ENCODE measurements at regions not wholly inside any gene's neighbourhood (a gene's known extent, or its start where the extent isn't known, plus 50 kb on each side); places are given as distances from the start of the nearest gene placed in this dataset.
"Not testable (repeated sequence)": the region's sequence is repeated elsewhere in the genome, so short reads cannot be mapped to it uniquely, and the experiment has no call there.

DNA sequence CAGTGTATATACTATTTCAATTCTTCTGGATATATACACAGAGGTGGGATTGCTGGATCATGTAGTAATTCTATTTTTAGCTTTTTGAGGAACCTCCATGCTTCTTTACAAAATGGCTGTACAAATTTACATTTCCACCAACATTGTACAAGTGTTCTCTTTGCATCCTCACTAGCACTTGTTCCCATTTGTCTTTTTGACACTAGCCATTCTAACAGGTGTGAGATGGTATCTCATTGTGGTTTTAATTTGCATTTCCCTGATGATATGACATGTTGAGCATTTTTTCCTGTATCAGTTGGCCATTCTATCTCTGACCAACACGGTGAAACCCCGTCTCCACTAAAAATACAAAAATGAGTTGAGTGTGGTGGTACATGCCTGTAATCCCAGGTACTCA is 68.1 kb upstream of the PMEPA1 start:
- no peak for DNase-seq

DNA sequence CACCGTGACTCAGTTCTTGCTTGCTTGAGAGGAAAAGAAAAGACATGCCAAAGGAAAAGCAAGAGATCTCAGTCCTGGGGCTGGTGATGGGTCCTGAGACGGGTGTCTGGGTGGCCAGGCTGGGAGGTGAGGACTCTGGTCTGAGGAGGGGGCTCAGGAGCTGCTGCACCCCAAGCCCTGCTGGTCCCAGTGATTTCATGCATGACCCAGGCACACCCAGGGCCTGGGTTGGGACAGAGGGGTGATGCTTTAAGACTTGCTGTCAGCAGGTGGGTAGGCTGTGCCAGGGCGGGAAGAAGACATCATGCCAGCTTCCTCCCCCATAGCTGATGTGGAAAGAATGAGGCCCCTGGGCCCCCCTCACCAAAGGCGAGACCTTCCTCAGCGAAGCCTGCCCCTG is 65.1 kb upstream of the PMEPA1 start:
- no peak for DNase-seq

DNA sequence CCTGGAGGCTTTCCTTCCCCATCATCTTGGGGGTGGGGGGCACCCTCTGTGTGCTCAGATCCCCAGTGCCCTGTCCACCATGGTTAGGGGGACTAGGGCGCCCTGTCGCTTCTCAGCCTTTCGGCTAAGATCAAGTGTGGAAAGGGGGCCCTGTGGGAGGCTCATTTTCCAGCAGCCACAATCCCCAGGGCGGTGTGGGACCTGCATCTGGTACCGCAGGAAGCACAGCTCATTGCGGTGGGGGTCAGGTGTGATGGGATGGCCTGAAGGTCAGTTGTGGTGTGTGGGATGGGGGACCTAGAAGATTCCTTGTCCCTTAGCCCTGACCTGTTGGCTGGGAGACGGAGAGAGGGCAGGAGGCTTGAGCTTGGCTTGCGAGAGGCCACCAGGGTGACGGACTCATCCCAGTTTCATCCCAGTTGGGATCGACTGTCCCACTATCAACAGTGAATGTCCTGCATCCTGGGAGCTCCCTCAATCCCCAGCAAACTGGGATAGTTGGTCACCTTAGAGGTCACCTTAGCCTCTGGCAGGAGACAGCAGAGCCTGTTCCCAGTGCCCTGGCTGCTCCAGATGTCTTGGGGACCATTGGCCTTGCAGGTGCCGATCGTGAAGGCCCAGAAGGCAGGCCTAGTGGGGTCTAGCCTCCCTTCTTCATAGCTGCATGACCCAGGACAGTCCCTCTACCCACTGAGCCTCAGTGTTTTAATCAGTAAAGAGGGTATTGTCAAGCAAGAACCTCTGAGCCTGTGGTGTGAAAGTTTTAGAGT is 64.5 kb upstream of the PMEPA1 start:
- no peak for DNase-seq

DNA sequence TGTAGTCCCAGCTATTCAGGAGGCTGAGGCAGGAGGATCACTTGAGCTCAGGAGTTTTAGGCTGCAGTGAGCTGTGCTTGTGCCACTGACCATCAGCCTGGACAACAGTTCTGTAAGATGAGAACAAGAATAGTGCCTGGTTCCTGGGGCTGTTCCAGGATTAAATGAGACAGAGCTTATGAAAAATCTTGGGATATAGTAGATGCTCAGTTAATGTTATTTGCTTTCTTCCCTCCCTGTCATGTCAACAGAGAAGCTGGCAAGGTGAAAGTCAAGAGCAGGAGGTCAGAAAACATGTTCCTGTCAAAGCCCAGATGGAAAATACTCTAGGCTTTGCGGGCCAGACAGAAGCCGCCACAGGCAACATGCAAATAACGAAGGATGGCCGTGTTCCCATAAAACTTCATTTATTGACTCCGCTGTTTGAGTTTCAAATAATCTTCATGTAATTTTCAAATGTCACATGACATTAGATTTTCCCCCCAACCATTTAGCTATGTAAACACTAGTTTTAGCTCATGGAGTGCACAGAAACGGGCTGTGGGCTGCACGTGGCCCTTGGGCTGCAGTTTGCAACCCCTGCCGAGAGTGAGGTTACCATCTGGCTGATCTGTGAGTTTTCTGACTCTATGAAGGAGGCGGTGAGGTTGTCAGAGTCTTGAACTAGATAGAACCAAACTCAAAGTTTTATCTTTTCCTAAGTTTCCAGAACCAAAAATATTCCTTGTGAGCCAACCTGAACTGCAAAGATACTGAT is 63.4 kb upstream of the PMEPA1 start:
- no peak for DNase-seq

DNA sequence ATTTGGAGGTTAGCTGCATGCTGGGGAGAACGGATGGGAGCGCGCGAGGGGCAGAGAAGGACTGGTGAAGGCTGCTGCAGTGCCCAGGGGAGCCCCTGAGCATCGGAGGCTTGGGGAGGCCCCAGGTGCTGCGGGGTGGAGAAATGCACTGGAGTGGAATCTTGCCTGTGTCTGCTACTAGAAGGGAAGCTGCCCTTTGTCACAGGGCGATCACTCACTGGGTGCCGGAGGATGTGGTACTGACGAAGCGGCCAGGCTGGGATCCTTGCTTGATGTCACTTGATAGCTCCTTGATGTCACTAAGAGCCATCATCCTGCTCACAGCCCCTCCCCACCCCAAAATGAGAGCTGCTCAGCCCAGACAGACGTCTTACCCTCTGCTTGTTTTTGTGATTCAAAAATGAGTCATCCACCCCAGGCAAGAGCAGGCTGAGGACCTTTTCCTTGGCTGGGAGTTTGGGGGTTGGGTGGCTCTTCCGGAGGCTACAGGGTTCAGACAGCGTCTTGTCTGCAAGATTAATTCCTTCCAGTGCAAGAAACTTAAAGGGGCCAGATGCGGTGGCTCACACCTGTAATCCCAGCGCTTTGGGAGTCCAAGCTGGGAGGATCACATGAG is 62.6 kb upstream of the PMEPA1 start:
- no peak for DNase-seq

DNA sequence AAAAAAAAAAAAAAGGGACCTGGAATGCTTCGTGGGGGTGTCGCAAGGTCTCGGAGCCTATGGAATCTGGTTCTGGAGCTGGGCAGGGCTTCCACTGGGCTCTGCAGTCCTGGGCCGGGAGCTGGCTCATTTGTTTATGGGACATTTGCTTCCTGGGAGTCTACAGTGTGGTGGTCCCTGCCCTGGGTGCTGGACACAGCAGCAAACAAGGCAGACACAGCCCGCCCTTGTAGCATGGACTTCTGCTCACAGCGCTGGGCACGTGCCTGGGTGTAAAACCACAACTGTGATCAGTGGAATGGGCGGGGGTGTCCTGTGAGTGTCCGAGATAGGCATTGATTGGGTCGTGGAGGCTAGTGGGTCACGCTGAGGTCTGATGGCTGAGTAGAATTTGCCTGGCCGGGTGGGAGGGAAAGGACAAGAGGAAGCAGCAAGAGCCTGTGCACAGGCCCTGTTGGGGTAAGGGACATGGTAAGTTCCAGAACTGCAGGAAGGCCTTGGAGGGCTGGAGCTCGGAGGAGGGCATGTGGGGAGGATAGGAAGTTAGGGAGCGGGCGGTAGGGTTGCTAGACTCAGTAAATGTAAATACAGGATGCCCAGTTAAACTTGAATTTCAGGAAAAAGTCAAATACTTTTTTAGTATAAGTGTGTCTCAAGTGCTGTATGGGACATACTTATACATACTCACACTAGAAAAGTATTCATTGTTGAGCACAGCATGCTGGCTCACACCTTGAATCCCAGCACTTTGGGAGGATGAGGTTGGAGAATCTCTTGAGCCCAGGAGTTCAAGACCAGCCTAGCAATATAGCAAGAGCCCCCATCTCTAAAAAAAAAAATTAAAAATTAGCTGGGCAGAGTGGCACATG is 61.3 kb upstream of the PMEPA1 start:
- DNase-seq, result no peak

DNA sequence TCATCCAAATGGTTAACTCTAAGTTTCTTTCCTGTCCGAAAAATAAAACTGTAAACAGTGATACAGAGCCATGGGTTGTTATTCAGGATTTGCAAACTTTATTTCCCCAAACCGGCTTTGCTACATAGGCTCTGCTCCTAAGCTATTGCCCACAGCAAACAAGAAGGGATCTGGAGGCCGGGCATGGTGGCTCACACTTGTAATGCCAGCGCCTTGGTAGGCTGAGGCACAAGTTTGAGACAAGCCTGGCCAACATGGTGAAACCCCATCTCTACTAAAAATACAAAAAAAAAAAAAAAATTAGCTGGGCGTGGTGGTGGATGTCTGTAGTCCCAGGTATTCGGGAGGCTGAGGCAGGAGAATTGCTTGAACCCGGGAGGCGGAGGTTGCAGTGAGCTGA is 60.6 kb upstream of the PMEPA1 start:
- DNase-seq, result not testable (repeated sequence)

DNA sequence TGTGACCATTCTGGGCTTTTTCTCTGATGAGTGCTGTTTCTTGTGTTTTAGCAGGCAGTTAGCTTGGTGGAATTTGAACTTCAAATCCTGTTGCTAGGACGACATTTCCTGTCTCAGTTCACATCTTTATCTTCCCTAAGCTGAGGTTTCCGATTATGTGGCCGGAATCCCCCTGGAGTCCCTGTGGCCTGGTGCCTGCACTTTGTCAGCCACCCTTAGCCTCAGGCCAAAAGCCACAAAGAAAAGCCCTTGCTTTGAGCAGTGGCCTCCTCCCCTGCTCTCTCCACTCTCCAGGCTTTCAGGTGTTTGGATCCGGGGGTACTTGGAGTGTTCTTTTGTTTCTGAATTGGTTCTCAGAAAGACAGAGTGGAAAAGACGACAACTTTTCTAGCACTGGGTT is 59.9 kb upstream of the PMEPA1 start:
- no peak for DNase-seq

DNA sequence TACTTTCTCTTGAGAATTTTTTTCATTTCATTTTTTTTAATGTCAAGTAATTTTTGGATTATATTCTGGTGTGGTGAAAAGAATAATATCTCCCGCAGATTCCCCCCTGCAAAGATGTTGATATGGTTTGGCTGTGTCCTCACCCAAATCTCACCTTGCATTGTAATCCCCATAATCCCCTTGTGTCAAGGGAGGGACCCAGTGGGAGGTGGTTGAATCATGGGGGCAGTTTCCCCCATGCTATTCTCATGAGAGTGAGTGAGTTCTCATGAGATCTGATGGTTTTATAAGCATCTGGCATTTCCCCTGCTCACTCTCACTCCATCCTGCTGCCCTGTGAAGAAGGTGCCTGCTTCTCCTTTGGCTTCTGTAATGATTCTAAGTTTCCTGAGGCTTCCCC is 58.7 kb upstream of the PMEPA1 start:
- DNase-seq, result no peak

DNA sequence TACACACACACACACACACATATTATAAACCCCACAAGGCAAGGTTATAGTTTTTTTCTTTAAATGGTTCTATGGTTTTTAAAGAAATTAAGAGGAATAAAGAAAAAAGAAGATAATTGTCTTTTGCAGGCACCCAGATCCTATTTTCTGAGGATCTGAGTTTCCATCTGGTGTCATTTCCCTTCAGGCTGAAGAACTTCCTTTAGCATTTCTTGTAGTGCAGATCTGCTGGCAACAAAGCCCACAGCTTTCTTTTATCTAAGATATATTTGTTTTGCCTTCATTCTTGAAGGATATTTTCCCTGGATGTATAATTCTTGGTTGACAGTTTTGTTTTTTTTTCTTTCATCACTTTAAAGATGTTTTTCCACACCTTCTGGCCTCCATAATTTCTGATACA is 57.6 kb upstream of the PMEPA1 start:
- DNase-seq, result no peak

DNA sequence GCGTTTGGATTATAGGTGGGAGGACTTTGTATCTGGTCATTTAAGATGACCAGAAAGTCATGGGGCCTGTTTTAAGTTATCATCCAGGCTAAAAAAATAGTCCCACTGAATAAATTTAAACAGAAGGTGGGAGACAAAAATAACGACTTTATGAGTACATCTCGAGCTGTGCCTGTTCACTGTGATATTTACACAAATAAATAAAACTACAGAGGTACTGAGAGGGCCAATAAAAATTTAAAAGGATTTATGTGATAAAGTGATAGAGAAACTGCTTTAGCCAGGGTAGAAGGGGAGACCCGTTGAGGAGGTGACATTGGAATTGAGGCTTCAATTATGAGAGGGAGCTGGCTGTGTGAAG is 53.4 kb upstream of the PMEPA1 start:
- DNase-seq, result no peak

DNA sequence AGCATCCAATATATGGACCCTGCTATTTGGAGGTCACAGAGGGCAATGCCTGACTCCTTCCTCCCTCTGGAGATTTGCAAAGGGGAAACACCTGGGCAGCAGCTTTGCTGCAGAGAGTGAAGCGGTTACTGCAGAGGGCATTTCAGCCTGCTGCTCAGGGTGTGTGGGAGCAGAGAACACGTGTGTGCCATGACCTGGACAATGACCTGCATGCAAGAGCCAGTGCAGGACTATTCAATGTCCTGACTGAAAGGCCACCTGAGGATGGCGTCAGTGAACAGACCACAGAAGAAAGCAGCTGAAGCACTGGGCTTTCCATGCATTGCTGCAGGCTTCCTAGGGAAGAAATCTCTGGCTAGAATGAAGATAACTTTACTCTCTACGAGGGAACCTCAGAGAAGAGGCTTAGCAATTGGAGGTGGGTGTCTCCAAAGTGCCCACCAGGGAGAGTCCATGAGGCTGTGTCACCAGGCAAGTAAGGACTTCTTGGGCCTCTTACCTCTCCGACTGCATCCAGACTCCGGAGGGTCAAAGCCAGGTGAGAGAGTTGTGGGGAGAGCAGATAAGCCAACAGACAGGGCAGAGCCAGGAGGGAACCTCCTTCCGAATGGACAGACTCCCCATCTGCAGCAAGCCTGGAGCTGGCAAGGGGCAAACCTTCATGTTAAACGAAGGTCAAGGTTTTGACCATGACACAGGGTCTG is 52.9 kb upstream of the PMEPA1 start:
- no peak for DNase-seq

DNA sequence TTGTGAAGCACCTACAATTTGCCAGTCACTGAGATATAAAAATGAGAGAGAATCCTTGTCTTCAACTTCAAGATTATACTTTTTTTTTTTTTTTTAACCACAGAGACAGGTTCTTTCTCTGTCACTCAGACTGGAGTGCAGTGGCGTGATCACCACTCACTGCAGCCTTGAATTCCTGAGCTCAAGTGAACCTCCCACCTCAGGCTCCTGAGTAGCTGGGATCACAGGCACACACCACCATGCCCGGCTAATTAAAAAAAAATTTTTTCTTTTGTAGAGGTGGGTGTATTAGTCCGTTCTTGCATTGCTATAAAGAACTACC is 51.6 kb upstream of the PMEPA1 start:
- DNase-seq, result no peak

DNA sequence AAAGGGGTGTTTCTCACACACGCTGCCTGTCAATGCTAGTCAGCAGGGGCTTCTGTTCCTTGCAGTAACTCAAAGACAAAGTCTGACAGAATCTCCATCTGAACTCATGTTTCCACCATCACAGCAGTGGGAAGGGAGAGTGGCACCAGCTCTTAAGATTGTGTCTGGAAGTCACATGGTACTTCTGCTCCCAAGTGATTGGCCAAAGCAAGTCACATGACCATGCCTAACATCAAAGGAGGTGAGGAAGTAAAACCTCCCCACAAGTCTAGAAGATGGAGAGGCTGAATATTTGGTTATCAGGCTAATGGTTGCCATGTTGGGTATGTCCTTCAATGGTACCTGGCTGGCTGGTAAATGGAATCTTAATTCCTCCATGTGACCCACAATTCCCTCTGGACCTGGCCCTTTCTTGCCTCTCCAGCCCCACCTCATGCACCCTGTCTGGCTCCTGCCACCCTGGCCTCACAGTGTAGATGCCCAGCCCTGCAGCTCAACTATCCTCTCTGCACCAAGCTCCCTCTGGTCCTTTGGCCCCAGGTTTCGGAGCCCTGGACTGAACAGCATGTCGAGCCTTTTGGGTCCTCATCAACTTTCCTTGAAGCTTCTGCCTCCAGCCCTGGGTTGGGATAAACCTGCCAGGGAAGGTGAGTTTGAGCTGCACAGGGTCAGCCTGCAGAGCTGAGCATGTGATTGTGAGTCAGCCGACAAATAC is 51.0 kb upstream of the PMEPA1 start:
- DNase-seq, result no peak

DNA sequence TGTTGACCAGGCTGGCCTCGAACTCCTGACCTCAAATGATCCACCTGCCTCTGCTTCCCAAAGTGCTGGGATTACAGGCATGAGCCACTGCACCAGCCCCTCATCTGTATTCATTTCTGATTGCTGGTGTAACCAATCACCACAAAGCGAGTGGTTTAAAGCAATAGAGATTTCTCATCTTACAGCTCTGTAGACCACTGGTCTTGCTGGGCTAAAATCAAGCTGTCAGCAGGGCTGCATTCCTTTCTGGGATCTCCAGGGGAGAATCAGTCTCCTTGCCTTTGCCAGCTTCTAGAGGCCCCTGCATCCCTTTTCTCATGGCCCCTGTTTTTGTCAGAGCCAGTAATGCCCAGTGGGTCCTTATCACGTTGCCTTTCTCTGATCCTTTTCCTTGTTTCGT is 49.9 kb upstream of the PMEPA1 start:
- no peak for DNase-seq
